Small intestine (tissue), 7 donors: ENCODE measurements at regions not wholly inside any gene's neighbourhood (a gene's known extent, or its start where the extent isn't known, plus 50 kb on each side); places are given as distances from the start of the nearest gene placed in this dataset.

Experiments used
- DNase-seq, 2 donors: peaks; one replicate each; pipeline versions ENCODE4 v3.0.0 to v3.0.0-alpha.2; 2013
- FAIRE-seq: peaks from 2 replicates; lab custom pipeline; 2012; peaks lifted over from hg19 to GRCh38; lab: Jason Lieb, UNC
- H3K27ac ChIP-seq, 3 donors: one replicate each; pipeline ENCODE4 v1.5.1; 2013; ENCODE audit warnings: low read length in 2 of 3, mild to moderate bottlenecking in 2 of 3, control low read depth in 1 of 3, inconsistent platforms in 1 of 3, low read depth in 1 of 3, moderate library complexity in 1 of 3
- H3K27me3 ChIP-seq, 3 donors: one replicate each; pipeline ENCODE4 v1.6.1; 2013; ENCODE audit warnings: low read length in 3 of 3, inconsistent platforms in 1 of 3; ENCODE audit not compliant: control insufficient read depth in 3 of 3, insufficient read depth in 3 of 3
- H3K36me3 ChIP-seq, 3 donors: one replicate each; pipeline ENCODE4 v1.6.1; 2013; ENCODE audit warnings: low read length in 3 of 3, inconsistent platforms in 1 of 3, low read depth in 1 of 3, mild to moderate bottlenecking in 1 of 3, moderate library complexity in 1 of 3; ENCODE audit not compliant: control insufficient read depth in 3 of 3, insufficient read depth in 2 of 3
- H3K4me1 ChIP-seq, 3 donors: one replicate each; pipeline ENCODE4 v1.6.1; 2013; ENCODE audit warnings: low read length in 2 of 3, inconsistent platforms in 1 of 3, low read depth in 1 of 3, mild to moderate bottlenecking in 1 of 3, moderate library complexity in 1 of 3; ENCODE audit not compliant: control insufficient read depth in 3 of 3, insufficient read depth in 2 of 3
- H3K4me3 ChIP-seq, 3 donors: one replicate each; pipeline ENCODE4 v1.5.1; 2013; ENCODE audit warnings: low read length in 3 of 3, control low read depth in 1 of 3, inconsistent platforms in 1 of 3, low read depth in 1 of 3, mild to moderate bottlenecking in 1 of 3, moderate library complexity in 1 of 3
- H3K9me3 ChIP-seq, 2 donors: one replicate each; pipeline ENCODE4 v1.6.1; 2013; ENCODE audit warnings: low read depth in 1 of 2, low read length in 1 of 2; ENCODE audit not compliant: control insufficient read depth in 2 of 2, insufficient read depth in 1 of 2
- WGBS, 3 donors: extraction: QIAGEN DNeasy Blood & Tissue Kit; methylation state at CpG; one replicate each; pipeline ENCODE4 v1.1.7; 2013; 5-methylcytosine and 5-hydroxymethylcytosine counted together
- donor health status: healthy with polysubstance abuse.
- donor health status: control.
- donor health status: control.
- donor health status: Bipolar disorder and iron deficiency.
- donor health status: healthy.

- no peaks in the 10 kb centered on the region for H3K27me3 ChIP-seq
- FAIRE-seq (no peak), DNase-seq (peak; percentile 79 to 88)
- H3K27ac ChIP-seq = peak overlapping the region in 2 of 3 donors; percentile 14 to 86
- no peaks in the 10 kb centered on the region for H3K36me3 ChIP-seq
- H3K4me1 ChIP-seq = peaks cover 0 to 17% (median 0%) of the 10 kb centered on the region in 3 donors
- H3K4me3 ChIP-seq = no peak overlapping the region
- no peaks in the 10 kb centered on the region for H3K9me3 ChIP-seq
- 26 to 69% (median 45%) methylated on average over 6 of the region's 6 CpGs for WGBS, 3 donors
Observed at GRCh38 chr13:102933122-102933521, 87.3 kb downstream of the ERCC5 start.

- 45 to 71% (median 47%) methylated on average over 4 of the region's 4 CpGs for WGBS, 3 donors
- H3K9me3 ChIP-seq = peaks cover 0 to 4% of the 10 kb centered on the region in 2 donors
- DNase-seq (peak; percentile 53 to 57), FAIRE-seq (no peak)
- no peaks in the 10 kb centered on the region for H3K27me3 ChIP-seq
- H3K36me3 ChIP-seq = no peaks in the 10 kb centered on the region
- H3K4me3 ChIP-seq = no peak overlapping the region
- peaks cover 0 to 17% (median 0%) of the 10 kb centered on the region in 3 donors for H3K4me1 ChIP-seq
- H3K27ac ChIP-seq = peak overlapping the region in 1 of 3 donors; percentile 86
Observed at GRCh38 chr13:102932331-102932730, 86.5 kb downstream of the ERCC5 start.

GRCh38 chr13:102930566-102930965, 84.7 kb downstream of the ERCC5 start:
- Histone ChIP-seq H3K36me3 (no peaks in the 10 kb centered on the region), H3K27ac (no peak overlapping the region), H3K4me1 (peaks cover 0 to 17% (median 0%) of the 10 kb centered on the region in 3 donors), H3K9me3 (peaks cover 0 to 12% of the 10 kb centered on the region in 2 donors), H3K27me3 (no peaks in the 10 kb centered on the region), H3K4me3 (no peak overlapping the region)
- FAIRE-seq (no peak), DNase-seq (no peak)
- 50 to 59% (median 53%) methylated on average over 3 of the region's 3 CpGs for WGBS, 3 donors

GRCh38 chr13:102928941-102929675, 83.3 kb downstream of the ERCC5 start:
- Histone ChIP-seq H3K36me3 (no peaks in the 10 kb centered on the region), H3K27me3 (no peaks in the 10 kb centered on the region), H3K4me1 (peaks cover 0 to 17% (median 0%) of the 10 kb centered on the region in 3 donors), H3K9me3 (peaks cover 0 to 14% of the 10 kb centered on the region in 2 donors), H3K27ac (peak overlapping the region in 1 of 3 donors; percentile 70), H3K4me3 (no peak overlapping the region)
- WGBS, 3 donors = 71 to 82% (median 71%) methylated on average over 9 of the region's 9 CpGs
- no peak for FAIRE-seq
- peak in 1 of 2 donors; percentile 38 for DNase-seq
